WTC11 (cell line): ENCODE measurements at regions not wholly inside any gene's neighbourhood (a gene's known extent, or its start where the extent isn't known, plus 50 kb on each side); places are given as distances from the start of the nearest gene placed in this dataset.

ENCODE experiments used
- ATAC-seq: fragments of 200-7000 bp; cut with Tn5 transposase; 2 replicates; pipeline ENCODE4 v1.10.0; 2021; ENCODE audit warnings: mild to moderate bottlenecking, moderate library complexity
- CTCF ChIA-PET: fragments of 300-600 bp; sonication (Branson Sonifier 250); formaldehyde crosslinking; loops from one replicate; lab custom pipeline; 2021; ENCODE audit warnings: antibody characterized with exemption; lab: Charles Lee
- POLR2A ChIA-PET: fragments of 350-600 bp; sonication (Branson Sonifier 250); formaldehyde crosslinking; loops from one replicate; lab custom pipeline; 2021; ENCODE audit warnings: antibody characterized with exemption; lab: Charles Lee
- DNase-seq: peaks from one replicate; pipeline ENCODE4 v3.0.0; 2021; ENCODE audit warnings: low spot score
- H3K27ac Mint-ChIP-seq: 2 replicates; pipeline ENCODE4 v1.8.0; 2021; ENCODE audit warnings: mixed read lengths
- H3K27me3 Mint-ChIP-seq: 2 replicates; pipeline ENCODE4 v1.8.0; 2021; ENCODE audit warnings: low read depth, mild to moderate bottlenecking, moderate library complexity, mixed read lengths
- H3K36me3 Mint-ChIP-seq: 2 replicates; pipeline ENCODE4 v1.8.0; 2021; ENCODE audit warnings: mixed read lengths
- H3K4me1 Mint-ChIP-seq: 2 replicates; pipeline ENCODE4 v1.8.0; 2022; ENCODE audit warnings: mixed read lengths
- H3K4me3 Mint-ChIP-seq: 2 replicates; pipeline ENCODE4 v1.8.0; 2021; ENCODE audit warnings: mild to moderate bottlenecking, moderate library complexity, mixed read lengths
- H3K9me3 Mint-ChIP-seq: 2 replicates; pipeline ENCODE4 v1.8.0; 2021; ENCODE audit warnings: mixed read lengths
- ARID4B ChIP-seq: sonication (generic); formaldehyde crosslinking; IDR thresholded peaks from 2 replicates; pipeline ENCODE4 v1.8.0; 2023; ENCODE audit warnings: missing genetic modification reagents, mild to moderate bottlenecking, borderline replicate concordance
- ERG ChIP-seq: fragments of 250-450 bp; sonication (Bioruptor Pico); IDR thresholded peaks from 2 replicates; pipeline ENCODE4 v1.8.0; 2021; ENCODE audit warnings: mild to moderate bottlenecking
- ETV6 ChIP-seq: sonication (generic); formaldehyde crosslinking; IDR thresholded peaks from 2 replicates; pipeline ENCODE4 v1.8.1; 2022; ENCODE audit warnings: mild to moderate bottlenecking, missing genetic modification reagents
- GTF2I ChIP-seq: fragments of 250-450 bp; sonication (Bioruptor Pico); conservative IDR thresholded peaks from 2 replicates; pipeline ENCODE4 v1.4.0; 2021; ENCODE audit warnings: mild to moderate bottlenecking
- HMGXB4 ChIP-seq: sonication (generic); formaldehyde crosslinking; IDR thresholded peaks from 2 replicates; pipeline ENCODE4 v1.8.1; 2023; ENCODE audit warnings: mild to moderate bottlenecking, moderate library complexity, missing genetic modification reagents
- JAZF1 ChIP-seq: fragments of 250-450 bp; sonication (Bioruptor Pico); IDR thresholded peaks from 2 replicates; pipeline ENCODE4 v1.9.0; 2021; ENCODE audit warnings: moderate library complexity, mild to moderate bottlenecking, inconsistent platforms
- JUN ChIP-seq: sonication (generic); formaldehyde crosslinking; IDR thresholded peaks from 2 replicates; pipeline ENCODE4 v1.8.0; 2023; ENCODE audit warnings: mild to moderate bottlenecking, missing genetic modification reagents
- KAT7 ChIP-seq: sonication (generic); formaldehyde crosslinking; IDR thresholded peaks from 2 replicates; pipeline ENCODE4 v1.8.1; 2023; ENCODE audit warnings: missing genetic modification reagents, mild to moderate bottlenecking, borderline replicate concordance
- MLX ChIP-seq: sonication (generic); formaldehyde crosslinking; IDR thresholded peaks from 2 replicates; pipeline ENCODE4 v1.8.1; 2023; ENCODE audit warnings: mild to moderate bottlenecking, missing genetic modification reagents, moderate library complexity
- NFATC4 ChIP-seq: fragments of 250-450 bp; sonication (Bioruptor Pico); IDR thresholded peaks from 2 replicates; pipeline ENCODE4 v1.9.0; 2021; ENCODE audit warnings: mild to moderate bottlenecking
- NFE2L1 ChIP-seq: sonication (generic); formaldehyde crosslinking; IDR thresholded peaks from 2 replicates; pipeline ENCODE4 v1.8.1; 2023; ENCODE audit warnings: missing genetic modification reagents
- NR1H2 ChIP-seq: sonication (generic); formaldehyde crosslinking; IDR thresholded peaks from 2 replicates; pipeline ENCODE4 v1.9.0; 2021; ENCODE audit warnings: mild to moderate bottlenecking, moderate library complexity, missing genetic modification reagents
- SMAD3 ChIP-seq: sonication (generic); formaldehyde crosslinking; IDR thresholded peaks from 2 replicates; pipeline ENCODE4 v1.8.0; 2022; ENCODE audit warnings: missing genetic modification reagents, mild to moderate bottlenecking, borderline replicate concordance
- TEAD4 ChIP-seq: sonication (generic); formaldehyde crosslinking; IDR thresholded peaks from 2 replicates; pipeline ENCODE4 v1.8.0; 2022; ENCODE audit warnings: mild to moderate bottlenecking, missing genetic modification reagents
- ZNF281 ChIP-seq: sonication (generic); formaldehyde crosslinking; IDR thresholded peaks from 2 replicates; pipeline ENCODE4 v1.8.0; 2023; ENCODE audit warnings: mild to moderate bottlenecking, missing genetic modification reagents
- ZNF532 ChIP-seq: fragments of 250-450 bp; sonication (Bioruptor Pico); IDR thresholded peaks from 2 replicates; pipeline ENCODE4 v1.9.0; 2021; ENCODE audit warnings: mild to moderate bottlenecking, borderline replicate concordance

GRCh38 chr14:30053103-30053502 is 125.5 kb upstream of the PRKD1 start (continued):
- TF ChIP-seq JUN (CRISPR knock-in tag), result no peak

- H3K4me1 Mint-ChIP-seq, result no peaks in the 10 kb centered on the region
- H3K27me3 Mint-ChIP-seq, result no peaks in the 10 kb centered on the region
- POLR2A ChIA-PET, result no interaction called here
- H3K27ac Mint-ChIP-seq, result no peak overlapping the region
- CTCF ChIA-PET, result no interaction called here
- DNase-seq (no peak), ATAC-seq (no peak)
- H3K36me3 Mint-ChIP-seq, result no peaks in the 10 kb centered on the region
- no peak overlapping the region for H3K4me3 Mint-ChIP-seq
- peaks cover 14% of the 10 kb centered on the region for H3K9me3 Mint-ChIP-seq
- TF ChIP-seq HMGXB4 (CRISPR knock-in tag) (no peak), ARID4B (CRISPR knock-in tag) (no peak), NFE2L1 (no peak), ZNF532 (no peak), TEAD4 (no peak), NR1H2 (CRISPR knock-in tag) (no peak), JAZF1 (CRISPR knock-in tag) (no peak), KAT7 (CRISPR knock-in tag) (no peak), SMAD3 (no peak), NFATC4 (no peak), MLX (CRISPR knock-in tag) (no peak), ETV6 (no peak)
Measured at GRCh38 chr14:30054201-30054600, 126.6 kb upstream of the PRKD1 start.

- Mint-ChIP-seq H3K36me3 (no peaks in the 10 kb centered on the region), H3K4me1 (no peaks in the 10 kb centered on the region), H3K4me3 (no peak overlapping the region), H3K9me3 (no peaks in the 10 kb centered on the region), H3K27ac (no peak overlapping the region), H3K27me3 (no peaks in the 10 kb centered on the region)
- DNase-seq (no peak), ATAC-seq (no peak)
- ChIA-PET POLR2A (no interaction called here), CTCF (no interaction called here)
- no peak for TF ChIP-seq GTF2I (CRISPR knock-in tag)
- no peak for TF ChIP-seq ERG (CRISPR knock-in tag)
- TF ChIP-seq HMGXB4 (CRISPR knock-in tag), result no peak
- no peak for TF ChIP-seq ZNF281
Measured at GRCh38 chr14:30058401-30058800, 130.8 kb upstream of the PRKD1 start.
